ENCODE measurements at regions not wholly inside any gene's neighbourhood (a gene's known extent, or its start where the extent isn't known, plus 50 kb on each side); places are given as distances from the start of the nearest gene placed in this dataset.

DNA sequence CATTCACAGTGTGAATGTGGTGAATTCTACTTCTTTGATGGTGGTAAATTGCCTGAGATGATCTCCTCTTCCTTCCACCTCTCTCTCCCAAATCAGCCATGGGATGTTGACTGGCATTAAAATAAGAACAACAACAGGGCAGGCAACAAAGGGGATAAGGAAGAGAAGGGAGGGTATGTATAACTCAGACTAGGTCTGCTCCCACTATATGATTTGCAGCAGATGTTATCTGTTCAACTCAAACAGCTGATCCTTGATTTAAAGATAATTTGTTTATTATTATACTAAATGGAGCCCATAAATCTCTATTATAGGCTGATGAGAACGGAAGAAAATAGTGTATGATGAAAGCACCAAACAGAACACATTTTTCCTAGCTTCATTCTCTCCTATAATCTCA, 262.0 kb downstream of the BTBD3 start:
- TF ChIP-seq, protein P1, sequence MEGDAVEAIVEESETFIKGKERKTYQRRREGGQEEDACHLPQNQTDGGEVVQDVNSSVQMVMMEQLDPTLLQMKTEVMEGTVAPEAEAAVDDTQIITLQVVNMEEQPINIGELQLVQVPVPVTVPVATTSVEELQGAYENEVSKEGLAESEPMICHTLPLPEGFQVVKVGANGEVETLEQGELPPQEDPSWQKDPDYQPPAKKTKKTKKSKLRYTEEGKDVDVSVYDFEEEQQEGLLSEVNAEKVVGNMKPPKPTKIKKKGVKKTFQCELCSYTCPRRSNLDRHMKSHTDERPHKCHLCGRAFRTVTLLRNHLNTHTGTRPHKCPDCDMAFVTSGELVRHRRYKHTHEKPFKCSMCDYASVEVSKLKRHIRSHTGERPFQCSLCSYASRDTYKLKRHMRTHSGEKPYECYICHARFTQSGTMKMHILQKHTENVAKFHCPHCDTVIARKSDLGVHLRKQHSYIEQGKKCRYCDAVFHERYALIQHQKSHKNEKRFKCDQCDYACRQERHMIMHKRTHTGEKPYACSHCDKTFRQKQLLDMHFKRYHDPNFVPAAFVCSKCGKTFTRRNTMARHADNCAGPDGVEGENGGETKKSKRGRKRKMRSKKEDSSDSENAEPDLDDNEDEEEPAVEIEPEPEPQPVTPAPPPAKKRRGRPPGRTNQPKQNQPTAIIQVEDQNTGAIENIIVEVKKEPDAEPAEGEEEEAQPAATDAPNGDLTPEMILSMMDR (IDR thresholded peaks at IDR 0.05) = no peak
- DNase-seq (ENCODE audit: low spot score) = no peak
- Histone ChIP-seq H3K4me3 (no peak overlapping the region), H3K27ac (no peak overlapping the region)

DNA sequence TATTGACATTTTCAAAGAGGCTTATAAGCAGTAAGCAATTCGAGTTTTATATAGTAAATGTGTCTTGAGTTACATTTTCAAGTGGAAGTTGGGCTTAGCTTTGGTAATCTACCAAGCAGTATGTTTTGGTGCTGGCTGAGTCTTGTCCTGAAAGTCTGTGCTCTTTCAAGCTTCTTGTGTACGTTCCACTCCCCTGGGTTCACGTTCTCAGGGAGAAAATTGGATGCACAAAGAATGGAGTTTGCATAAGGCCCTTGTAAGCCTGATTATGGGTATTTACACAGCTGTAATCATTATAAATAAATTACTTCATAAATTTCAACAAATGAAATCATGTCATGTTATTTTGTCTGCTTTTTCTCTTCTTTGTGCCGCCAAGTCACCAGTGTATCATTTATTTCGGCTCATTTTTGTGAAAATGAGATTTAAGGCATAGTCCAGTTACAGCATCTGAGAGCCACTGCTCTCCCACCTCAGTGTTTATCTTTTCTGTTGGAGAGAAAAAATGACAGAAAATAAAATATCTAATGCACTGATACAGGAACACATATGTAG, 262.5 kb downstream of the BTBD3 start:
- Histone ChIP-seq H3K4me3 (no peak overlapping the region), H3K27ac (no peak overlapping the region)
- DNase-seq (ENCODE audit: low spot score) = no peak
- TF ChIP-seq, protein P1 (IDR thresholded peaks at IDR 0.05) = no peak

DNA sequence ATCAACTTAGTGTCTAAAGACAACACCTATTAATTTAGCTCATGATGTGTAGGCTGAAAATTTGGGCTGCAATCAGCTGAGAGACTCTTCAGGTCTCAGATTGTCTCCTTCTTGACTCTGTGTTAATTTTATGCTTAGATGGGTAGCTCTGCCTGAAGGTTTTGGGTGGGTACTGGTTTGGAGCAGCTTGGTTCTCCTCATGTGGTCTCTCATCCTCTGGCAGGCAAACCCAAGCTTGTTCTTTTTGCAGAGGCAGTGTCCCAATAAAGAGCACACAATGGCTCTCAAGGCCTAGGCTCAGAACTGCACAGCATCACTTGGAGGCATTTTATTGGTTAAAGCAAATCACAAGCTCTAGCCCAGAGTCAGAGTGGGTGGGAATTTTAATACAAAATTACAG, 280.6 kb downstream of the BTBD3 start:
- Histone ChIP-seq H3K27ac (no peak overlapping the region), H3K4me3 (no peak overlapping the region)
- DNase-seq (ENCODE audit: low spot score) = no peak
- TF ChIP-seq, protein P1 (IDR thresholded peaks at IDR 0.05) = no peak

DNA sequence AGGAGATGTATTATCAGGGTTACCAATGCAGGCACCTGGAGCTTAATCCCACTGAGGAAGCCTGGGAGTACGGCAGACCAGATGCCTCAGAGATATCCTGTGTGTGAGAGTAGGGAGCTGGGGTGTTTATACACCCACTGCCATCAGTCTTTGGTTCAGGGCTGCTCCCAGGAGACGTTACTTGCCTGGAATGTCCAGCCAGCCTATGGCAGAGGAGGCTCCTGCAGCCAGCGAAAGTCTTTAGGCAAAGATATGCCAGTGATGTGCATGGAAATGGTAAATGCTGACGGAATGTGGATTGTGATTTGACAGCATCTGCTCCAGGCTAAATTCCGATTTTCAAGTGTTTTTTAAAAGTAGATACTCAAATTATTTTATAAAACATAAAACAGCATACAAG, 282.0 kb downstream of the BTBD3 start:
- DNase-seq (ENCODE audit: low spot score) = no peak

DNA sequence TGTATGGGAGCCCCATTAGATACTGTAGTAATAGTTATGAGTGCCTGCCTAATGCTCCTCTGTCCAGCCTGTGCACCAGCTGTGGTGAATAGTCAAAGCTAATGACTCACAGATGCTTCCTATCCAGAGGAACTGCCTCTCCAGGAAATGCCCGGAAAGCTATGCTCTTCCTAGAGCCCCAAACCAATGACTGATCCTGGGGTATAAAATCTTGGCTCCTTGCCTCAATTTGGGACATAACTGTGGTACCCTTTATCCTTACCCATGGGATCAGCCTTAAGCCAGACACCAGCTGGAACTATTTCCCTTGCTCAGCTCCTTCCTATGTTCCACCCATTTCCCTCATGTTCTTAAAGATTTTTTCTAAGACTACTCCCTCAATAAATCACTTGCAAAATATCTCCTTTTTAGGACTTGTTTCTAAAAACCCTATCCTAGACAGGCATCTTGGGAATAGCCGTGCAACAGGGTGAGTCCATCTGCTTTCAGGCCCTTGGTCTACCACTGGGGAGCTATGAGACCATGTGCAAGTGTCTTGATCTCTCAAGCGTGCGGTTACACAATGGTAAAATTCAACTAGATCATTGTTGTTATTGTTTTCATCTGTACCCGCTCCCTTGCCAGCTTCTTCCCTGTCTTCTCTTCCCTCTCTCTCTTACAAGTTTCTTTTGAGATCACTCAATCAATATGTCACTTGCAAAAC, 283.7 kb downstream of the BTBD3 start:
- TF ChIP-seq, protein P1 (IDR thresholded peaks at IDR 0.05) = no peak
- no peak for DNase-seq (ENCODE audit: low spot score)
- no peak overlapping the region for H3K4me3 ChIP-seq
- no peak overlapping the region for H3K27ac ChIP-seq

More for the DNA sequence above, 282.0 kb downstream of the BTBD3 start:
- Histone ChIP-seq H3K4me3 (no peak overlapping the region), H3K27ac (no peak overlapping the region)
- TF ChIP-seq, protein P1 (IDR thresholded peaks at IDR 0.05) = no peak

DNA sequence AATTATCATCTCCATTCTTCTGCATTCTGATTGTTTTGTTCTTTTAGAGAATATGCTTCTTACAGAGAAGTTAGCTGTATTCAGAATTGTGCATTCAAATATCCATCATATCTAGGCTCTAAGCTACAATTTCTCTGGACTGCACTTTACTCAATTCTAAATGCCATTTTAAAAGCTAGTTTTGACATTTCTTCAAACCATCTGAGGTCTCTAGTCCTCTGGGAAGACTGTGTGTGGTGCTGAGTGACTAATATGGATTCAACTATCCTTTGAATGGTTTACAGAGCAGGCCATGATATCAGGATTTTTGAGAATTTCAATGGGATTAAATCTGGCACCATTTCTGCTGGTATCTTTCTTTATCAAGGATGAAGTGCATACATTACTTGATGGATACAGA, 285.7 kb downstream of the BTBD3 start:
- H3K27ac ChIP-seq = no peak overlapping the region
- TF ChIP-seq, protein P1 (IDR thresholded peaks at IDR 0.05) = no peak

DNA sequence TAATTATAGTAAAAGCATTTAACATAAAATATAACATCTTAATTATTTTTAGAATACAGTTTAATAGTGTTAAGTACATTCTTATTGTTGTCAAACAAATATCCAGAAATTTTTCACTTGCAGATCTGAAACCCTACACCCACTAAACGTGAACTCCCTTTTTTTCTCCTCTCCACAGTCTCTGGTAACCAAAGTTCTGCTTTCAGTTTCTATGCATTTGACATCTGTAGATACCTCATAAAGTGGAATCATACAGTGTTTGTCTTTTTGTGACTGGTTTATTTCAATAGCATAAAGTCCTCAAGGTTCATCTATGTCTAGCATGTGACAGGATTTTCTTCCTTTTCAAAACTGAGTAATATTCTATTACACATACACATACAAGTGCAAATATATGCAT, 286.3 kb downstream of the BTBD3 start:
- TF ChIP-seq, protein P1 (IDR thresholded peaks at IDR 0.05) = no peak
- Histone ChIP-seq H3K27ac (no peak overlapping the region), H3K4me3 (no peak overlapping the region)
- no peak for DNase-seq (ENCODE audit: low spot score)

More for the DNA sequence above, 285.7 kb downstream of the BTBD3 start:
- H3K4me3 ChIP-seq = no peak overlapping the region
- DNase-seq (ENCODE audit: low spot score) = no peak
